SK-N-SH (cell line): ENCODE measurements at regions not wholly inside any gene's neighbourhood (a gene's known extent, or its start where the extent isn't known, plus 50 kb on each side); places are given as distances from the start of the nearest gene placed in this dataset.

Experiments
- CTCF ChIA-PET: fragments of 300-600, 350-600 bp; formaldehyde crosslinking; extraction: SDS; loops from one replicate; lab custom pipeline; 2021; lab: Yijun Ruan, JAX
- POLR2A ChIA-PET: fragments of 350-600 bp; sonication (Branson Sonifier 250); formaldehyde crosslinking; extraction: SDS; loops from one replicate; lab custom pipeline; 2020; ENCODE audit warnings: antibody characterized with exemption, inconsistent platforms; lab: Yijun Ruan, JAX
- DNase-seq: peaks from one replicate; pipeline ENCODE4 v3.0.0; 2012
- H2AFZ ChIP-seq: fragments of 200-600 bp; sonication (generic); 2 replicates; pipeline ENCODE4 v1.8.1; 2016; ENCODE audit warnings: antibody characterized with exemption, mild to moderate bottlenecking, low read depth
- H3F3A ChIP-seq: fragments of 200-600 bp; sonication (generic); replicated peaks from 2 replicates; pipeline ENCODE3; 2016; ENCODE audit warnings: antibody characterized with exemption, mild to moderate bottlenecking; ENCODE audit not compliant: insufficient read depth
- H3K27ac ChIP-seq, 2 experiments: fragments of 200-500 bp in 1 of 2; fragments of 200-600 bp in 1 of 2; sonication (Bioruptor generic) in 1 of 2; sonication (generic), shearing (Covaris generic) in 1 of 2; 2 replicates each; pipeline versions ENCODE4 v1.5.1 to v1.6.1; 2014 to 2016; ENCODE audit warnings: low read depth in 2 of 2, inconsistent platforms in 1 of 2, low read length in 1 of 2, mild to moderate bottlenecking in 1 of 2, mixed read lengths in 1 of 2
- H3K27me3 ChIP-seq: fragments of 200-600 bp; sonication (generic), shearing (Covaris generic); 2 replicates; pipeline ENCODE4 v1.6.1; 2016; ENCODE audit warnings: mixed run types; ENCODE audit not compliant: insufficient read depth
- H3K36me3 ChIP-seq, 2 experiments: fragments of 200-500 bp in 1 of 2; fragments of 200-600 bp in 1 of 2; sonication (Bioruptor generic) in 1 of 2; sonication (generic) in 1 of 2; replicated peaks in 1 of 2; 2 replicates each; pipeline versions ENCODE3 to v1.5.1; 2014 to 2016; ENCODE audit warnings: low read length in 1 of 2, mild to moderate bottlenecking in 1 of 2; ENCODE audit not compliant: insufficient read depth in 2 of 2, control insufficient read depth in 1 of 2
- H3K4me1 ChIP-seq, 2 experiments: fragments of 200-500 bp in 1 of 2; fragments of 200-600 bp in 1 of 2; sonication (Bioruptor generic) in 1 of 2; sonication (generic), shearing (Covaris generic) in 1 of 2; 2 replicates each; pipeline versions ENCODE4 v1.5.1 to v1.6.1; 2014 to 2016; ENCODE audit warnings: low read depth in 1 of 2, low read length in 1 of 2, mixed run types in 1 of 2; ENCODE audit not compliant: insufficient read depth in 2 of 2, control insufficient read depth in 1 of 2
- H3K4me2 ChIP-seq: fragments of 200-600 bp; sonication (generic), shearing (Covaris generic); 2 replicates; pipeline ENCODE4 v1.6.1; 2017; ENCODE audit warnings: mixed run types
- H3K4me3 ChIP-seq, 2 experiments: fragments of 200-500 bp in 1 of 2; fragments of 200-600 bp in 1 of 2; sonication (Bioruptor generic) in 1 of 2; sonication (generic), shearing (Covaris generic) in 1 of 2; 2 replicates each; pipeline versions ENCODE4 v1.5.1 to v1.8.1; 2014 to 2016; ENCODE audit warnings: low read depth in 2 of 2, inconsistent platforms in 1 of 2, low read length in 1 of 2, mild to moderate bottlenecking in 1 of 2, mixed read lengths in 1 of 2, moderate library complexity in 1 of 2
- H3K79me2 ChIP-seq: fragments of 200-600 bp; sonication (generic); 2 replicates; pipeline ENCODE4 v1.8.1; 2017; ENCODE audit warnings: mild to moderate bottlenecking; ENCODE audit not compliant: insufficient read depth
- H3K9ac ChIP-seq: fragments of 200-600 bp; sonication (generic); 2 replicates; pipeline ENCODE4 v1.6.1; 2017; ENCODE audit warnings: mixed run types
- H3K9me2 ChIP-seq: fragments of 200-600 bp; sonication (generic); 2 replicates; pipeline ENCODE4 v1.6.1; 2017; ENCODE audit warnings: mixed run types
- H3K9me3 ChIP-seq: fragments of 200-600 bp; sonication (generic); 2 replicates; pipeline ENCODE4 v1.6.1; 2017; ENCODE audit warnings: mixed run types, mild to moderate bottlenecking, moderate library complexity
- H4K20me1 ChIP-seq: fragments of 200-600 bp; sonication (generic); 2 replicates; pipeline ENCODE4 v1.6.1; 2017; ENCODE audit warnings: mild to moderate bottlenecking, mixed run types; ENCODE audit not compliant: insufficient read depth
- ELF1 ChIP-seq: IDR thresholded peaks from 2 replicates; pipeline ENCODE4 v1.4.0; 2012
- GABPA ChIP-seq: IDR thresholded peaks from 2 replicates; pipeline ENCODE4 v1.4.0; 2012; ENCODE audit warnings: low read depth, mild to moderate bottlenecking
- GATA2 ChIP-seq: sonication (generic); formaldehyde crosslinking; IDR thresholded peaks from 2 replicates; pipeline ENCODE4 v1.5.0; 2020; ENCODE audit warnings: mild to moderate bottlenecking, missing genetic modification reagents
- MXI1 ChIP-seq: IDR thresholded peaks from 2 replicates; pipeline ENCODE4 v1.6.1; 2012; ENCODE audit warnings: mild to moderate bottlenecking, low read depth, low read length, improper control_type of control experiment
- NRF1 ChIP-seq: IDR thresholded peaks from 2 replicates; pipeline ENCODE4 v1.6.1; 2012; ENCODE audit warnings: low read depth, mild to moderate bottlenecking, low read length
- POLR2AphosphoS5 ChIP-seq: IDR thresholded peaks from 2 replicates; pipeline ENCODE4 v1.6.1; 2012; ENCODE audit warnings: low read depth, low read length
- RAD21 ChIP-seq: IDR thresholded peaks from 2 replicates; pipeline ENCODE4 v1.6.1; 2012; ENCODE audit warnings: mild to moderate bottlenecking, low read length
- SIN3A ChIP-seq: IDR thresholded peaks from 2 replicates; pipeline ENCODE4 v1.6.1; 2012; ENCODE audit warnings: low read depth, mild to moderate bottlenecking, low read length, moderate library complexity, borderline replicate concordance
- SMC3 ChIP-seq: IDR thresholded peaks from 2 replicates; pipeline ENCODE4 v1.6.1; 2012; ENCODE audit warnings: low read depth, low read length, improper control_type of control experiment
- TCF12 ChIP-seq: IDR thresholded peaks from 2 replicates; pipeline ENCODE4 v1.4.0; 2012
- YY1 ChIP-seq: IDR thresholded peaks from 2 replicates; pipeline ENCODE4 v1.4.0; 2012; ENCODE audit warnings: low read depth, mild to moderate bottlenecking
- WGBS: methylation state at CpG from one replicate; pipeline ENCODE4 v1.1.6; 2017; ENCODE audit warnings: low lambda C conversion rate; 5-methylcytosine and 5-hydroxymethylcytosine counted together
- TF ChIP-seq, protein P1 (sequence below): fragments of 150-350 bp; IDR thresholded peaks from 2 replicates; pipeline ENCODE4 v1.6.1; 2017; ENCODE audit warnings: antibody characterized with exemption, low read length, low read depth, borderline replicate concordance
- TF ChIP-seq, protein P2 (sequence below): fragments of 150-350 bp; IDR thresholded peaks from 2 replicates; pipeline ENCODE4 v1.6.1; 2016; ENCODE audit warnings: mild to moderate bottlenecking, low read depth, low read length
- TF ChIP-seq, protein P3 (sequence below): IDR thresholded peaks from 2 replicates; pipeline ENCODE4 v1.4.0; 2012; ENCODE audit warnings: low read depth, borderline replicate concordance
- TF ChIP-seq, protein P4 (sequence below): IDR thresholded peaks from 2 replicates; pipeline ENCODE4 v1.4.0; 2012; ENCODE audit warnings: low read depth, borderline replicate concordance
- TF ChIP-seq, protein P5 (sequence below): IDR thresholded peaks from 2 replicates; pipeline ENCODE4; 2012

DNA sequence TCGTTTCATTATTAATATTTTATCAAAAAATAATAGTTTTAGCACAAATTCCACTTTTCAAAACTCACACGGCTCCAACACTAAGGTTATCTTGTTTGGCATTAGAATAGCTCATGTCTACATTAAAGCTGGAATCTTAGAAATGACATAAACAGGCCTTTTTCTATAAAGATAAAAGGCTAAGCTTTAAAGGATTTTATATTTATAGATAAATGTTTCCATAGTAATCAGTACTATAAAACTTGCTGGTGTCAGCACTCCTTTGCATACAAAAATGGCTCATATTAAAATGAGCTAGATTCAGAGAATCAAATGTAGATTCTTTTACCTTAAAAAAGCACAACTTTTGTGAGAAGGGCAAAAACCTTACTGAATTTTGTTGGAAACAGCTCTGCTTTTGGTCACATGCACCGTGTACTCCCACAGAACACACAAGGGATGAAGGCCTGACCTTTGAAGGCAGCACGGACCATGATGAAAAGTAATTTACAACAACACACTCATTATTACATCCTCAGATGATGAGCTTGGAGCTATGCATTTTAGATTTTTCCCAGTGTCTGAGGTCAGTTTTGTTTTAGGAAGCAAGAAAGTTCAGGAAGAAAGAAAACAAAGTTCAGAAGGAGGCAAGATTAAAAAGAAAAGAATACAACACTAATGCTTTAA lies 202.8 kb downstream of the BCAT1 start:
- no peak overlapping the region for H3K4me2 ChIP-seq
- no peak overlapping the region for H3K27ac ChIP-seq
- no peaks in the 10 kb centered on the region for H3K27me3 ChIP-seq
- H3K4me3 ChIP-seq = no peak overlapping the region
- no peaks in the 10 kb centered on the region for H3K79me2 ChIP-seq
- peak overlapping the region; percentile 48 for H2AFZ ChIP-seq
- ChIA-PET POLR2A (no interaction called here), CTCF (no interaction called here)
- no peaks in the 10 kb centered on the region for H4K20me1 ChIP-seq
- peaks cover 6% of the 10 kb centered on the region for H3F3A ChIP-seq
- 69% methylated on average over 4 of the region's 4 CpGs for WGBS
- no peak overlapping the region for H3K9ac ChIP-seq
- no peaks in the 10 kb centered on the region for H3K9me3 ChIP-seq
- no peak for TF ChIP-seq YY1
- no peak for TF ChIP-seq NRF1
- TF ChIP-seq, protein P1, sequence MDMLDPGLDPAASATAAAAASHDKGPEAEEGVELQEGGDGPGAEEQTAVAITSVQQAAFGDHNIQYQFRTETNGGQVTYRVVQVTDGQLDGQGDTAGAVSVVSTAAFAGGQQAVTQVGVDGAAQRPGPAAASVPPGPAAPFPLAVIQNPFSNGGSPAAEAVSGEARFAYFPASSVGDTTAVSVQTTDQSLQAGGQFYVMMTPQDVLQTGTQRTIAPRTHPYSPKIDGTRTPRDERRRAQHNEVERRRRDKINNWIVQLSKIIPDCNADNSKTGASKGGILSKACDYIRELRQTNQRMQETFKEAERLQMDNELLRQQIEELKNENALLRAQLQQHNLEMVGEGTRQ = no peak
- TF ChIP-seq, protein P2, sequence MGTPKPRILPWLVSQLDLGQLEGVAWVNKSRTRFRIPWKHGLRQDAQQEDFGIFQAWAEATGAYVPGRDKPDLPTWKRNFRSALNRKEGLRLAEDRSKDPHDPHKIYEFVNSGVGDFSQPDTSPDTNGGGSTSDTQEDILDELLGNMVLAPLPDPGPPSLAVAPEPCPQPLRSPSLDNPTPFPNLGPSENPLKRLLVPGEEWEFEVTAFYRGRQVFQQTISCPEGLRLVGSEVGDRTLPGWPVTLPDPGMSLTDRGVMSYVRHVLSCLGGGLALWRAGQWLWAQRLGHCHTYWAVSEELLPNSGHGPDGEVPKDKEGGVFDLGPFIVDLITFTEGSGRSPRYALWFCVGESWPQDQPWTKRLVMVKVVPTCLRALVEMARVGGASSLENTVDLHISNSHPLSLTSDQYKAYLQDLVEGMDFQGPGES = no peak
- TF ChIP-seq SMC3 = no peak
- TF ChIP-seq GABPA = no peak
- no peak for TF ChIP-seq RAD21
- no peak for TF ChIP-seq GATA2 (CRISPR knock-in tag)
- H3K36me3 ChIP-seq = no peaks in the 10 kb centered on the region
- DNase-seq = no peak
- H3K9me2 ChIP-seq = no peaks in the 10 kb centered on the region
- no peaks in the 10 kb centered on the region for H3K4me1 ChIP-seq

DNA sequence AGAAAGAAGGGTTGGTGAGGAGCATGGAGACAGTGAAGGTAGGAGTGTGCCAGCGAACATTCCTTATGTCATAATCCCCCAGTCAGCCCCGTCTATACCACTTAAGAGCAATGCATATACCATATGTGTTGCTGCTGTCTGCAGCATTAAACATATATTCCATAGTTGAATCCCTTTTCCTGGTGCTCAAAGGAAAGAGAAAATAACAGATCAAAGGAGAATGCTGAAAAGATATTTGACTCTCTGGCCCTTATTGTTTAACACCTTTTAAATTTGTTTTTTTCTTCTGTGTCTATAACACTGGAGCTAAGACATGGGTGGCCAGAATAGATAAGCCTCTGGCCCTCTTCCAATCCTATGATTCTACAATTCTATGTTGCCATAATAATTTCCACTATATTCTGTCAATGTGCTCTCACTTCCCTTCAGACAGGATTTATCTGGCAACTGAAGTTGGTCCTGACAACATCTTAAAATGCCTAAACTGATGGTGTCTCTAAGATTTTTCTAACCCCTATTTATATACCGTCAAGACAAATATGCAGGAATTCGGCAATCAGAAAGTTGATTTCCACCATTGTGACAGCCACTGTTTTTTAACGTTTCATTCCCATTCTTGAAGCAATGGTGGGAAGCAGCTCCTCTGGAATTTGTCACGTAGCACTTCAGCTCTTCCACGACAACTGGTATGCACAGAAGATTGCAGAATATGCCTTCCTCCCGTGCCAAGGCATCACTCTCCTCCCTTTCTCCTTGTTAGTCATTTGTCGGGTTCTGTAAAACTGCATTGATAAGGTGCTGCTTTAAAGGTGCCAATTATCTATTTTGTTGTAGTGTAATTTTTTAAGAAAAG lies 204.7 kb downstream of the BCAT1 start:
- Histone ChIP-seq H4K20me1 (no peaks in the 10 kb centered on the region), H3K36me3 (no peaks in the 10 kb centered on the region), H3K9me2 (no peaks in the 10 kb centered on the region), H3K9ac (no peak overlapping the region), H2AFZ (no peak overlapping the region), H3K4me3 (no peak overlapping the region), H3F3A (peaks cover 6% of the 10 kb centered on the region), H3K4me2 (no peak overlapping the region), H3K9me3 (no peaks in the 10 kb centered on the region), H3K27ac (no peak overlapping the region), H3K4me1 (no peaks in the 10 kb centered on the region), H3K27me3 (no peaks in the 10 kb centered on the region), H3K79me2 (no peaks in the 10 kb centered on the region)
- POLR2A ChIA-PET = no interaction called here
- 84% methylated on average over 9 of the region's 9 CpGs for WGBS
- DNase-seq = no peak
- CTCF ChIA-PET = no interaction called here
- TF ChIP-seq, protein P3, sequence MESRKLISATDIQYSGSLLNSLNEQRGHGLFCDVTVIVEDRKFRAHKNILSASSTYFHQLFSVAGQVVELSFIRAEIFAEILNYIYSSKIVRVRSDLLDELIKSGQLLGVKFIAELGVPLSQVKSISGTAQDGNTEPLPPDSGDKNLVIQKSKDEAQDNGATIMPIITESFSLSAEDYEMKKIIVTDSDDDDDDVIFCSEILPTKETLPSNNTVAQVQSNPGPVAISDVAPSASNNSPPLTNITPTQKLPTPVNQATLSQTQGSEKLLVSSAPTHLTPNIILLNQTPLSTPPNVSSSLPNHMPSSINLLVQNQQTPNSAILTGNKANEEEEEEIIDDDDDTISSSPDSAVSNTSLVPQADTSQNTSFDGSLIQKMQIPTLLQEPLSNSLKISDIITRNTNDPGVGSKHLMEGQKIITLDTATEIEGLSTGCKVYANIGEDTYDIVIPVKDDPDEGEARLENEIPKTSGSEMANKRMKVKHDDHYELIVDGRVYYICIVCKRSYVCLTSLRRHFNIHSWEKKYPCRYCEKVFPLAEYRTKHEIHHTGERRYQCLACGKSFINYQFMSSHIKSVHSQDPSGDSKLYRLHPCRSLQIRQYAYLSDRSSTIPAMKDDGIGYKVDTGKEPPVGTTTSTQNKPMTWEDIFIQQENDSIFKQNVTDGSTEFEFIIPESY = no peak
- no peak for TF ChIP-seq SIN3A
- TF ChIP-seq, protein P4, sequence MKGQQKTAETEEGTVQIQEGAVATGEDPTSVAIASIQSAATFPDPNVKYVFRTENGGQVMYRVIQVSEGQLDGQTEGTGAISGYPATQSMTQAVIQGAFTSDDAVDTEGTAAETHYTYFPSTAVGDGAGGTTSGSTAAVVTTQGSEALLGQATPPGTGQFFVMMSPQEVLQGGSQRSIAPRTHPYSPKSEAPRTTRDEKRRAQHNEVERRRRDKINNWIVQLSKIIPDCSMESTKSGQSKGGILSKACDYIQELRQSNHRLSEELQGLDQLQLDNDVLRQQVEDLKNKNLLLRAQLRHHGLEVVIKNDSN = no peak
- TF ChIP-seq POLR2AphosphoS5 = no peak
- TF ChIP-seq TCF12 = no peak
- TF ChIP-seq MXI1 = no peak
- TF ChIP-seq, protein P5, sequence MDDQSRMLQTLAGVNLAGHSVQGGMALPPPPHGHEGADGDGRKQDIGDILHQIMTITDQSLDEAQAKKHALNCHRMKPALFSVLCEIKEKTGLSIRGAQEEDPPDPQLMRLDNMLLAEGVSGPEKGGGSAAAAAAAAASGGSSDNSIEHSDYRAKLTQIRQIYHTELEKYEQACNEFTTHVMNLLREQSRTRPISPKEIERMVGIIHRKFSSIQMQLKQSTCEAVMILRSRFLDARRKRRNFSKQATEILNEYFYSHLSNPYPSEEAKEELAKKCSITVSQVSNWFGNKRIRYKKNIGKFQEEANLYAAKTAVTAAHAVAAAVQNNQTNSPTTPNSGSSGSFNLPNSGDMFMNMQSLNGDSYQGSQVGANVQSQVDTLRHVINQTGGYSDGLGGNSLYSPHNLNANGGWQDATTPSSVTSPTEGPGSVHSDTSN = no peak
- no peak for TF ChIP-seq GATA2 (CRISPR knock-in tag)
- TF ChIP-seq RAD21 = no peak
- TF ChIP-seq, protein P1 = no peak
- no peak for TF ChIP-seq ELF1
- TF ChIP-seq YY1 = no peak
